ENCODE measurements at regions not wholly inside any gene's neighbourhood (a gene's known extent, or its start where the extent isn't known, plus 50 kb on each side); places are given as distances from the start of the nearest gene placed in this dataset.

DNA sequence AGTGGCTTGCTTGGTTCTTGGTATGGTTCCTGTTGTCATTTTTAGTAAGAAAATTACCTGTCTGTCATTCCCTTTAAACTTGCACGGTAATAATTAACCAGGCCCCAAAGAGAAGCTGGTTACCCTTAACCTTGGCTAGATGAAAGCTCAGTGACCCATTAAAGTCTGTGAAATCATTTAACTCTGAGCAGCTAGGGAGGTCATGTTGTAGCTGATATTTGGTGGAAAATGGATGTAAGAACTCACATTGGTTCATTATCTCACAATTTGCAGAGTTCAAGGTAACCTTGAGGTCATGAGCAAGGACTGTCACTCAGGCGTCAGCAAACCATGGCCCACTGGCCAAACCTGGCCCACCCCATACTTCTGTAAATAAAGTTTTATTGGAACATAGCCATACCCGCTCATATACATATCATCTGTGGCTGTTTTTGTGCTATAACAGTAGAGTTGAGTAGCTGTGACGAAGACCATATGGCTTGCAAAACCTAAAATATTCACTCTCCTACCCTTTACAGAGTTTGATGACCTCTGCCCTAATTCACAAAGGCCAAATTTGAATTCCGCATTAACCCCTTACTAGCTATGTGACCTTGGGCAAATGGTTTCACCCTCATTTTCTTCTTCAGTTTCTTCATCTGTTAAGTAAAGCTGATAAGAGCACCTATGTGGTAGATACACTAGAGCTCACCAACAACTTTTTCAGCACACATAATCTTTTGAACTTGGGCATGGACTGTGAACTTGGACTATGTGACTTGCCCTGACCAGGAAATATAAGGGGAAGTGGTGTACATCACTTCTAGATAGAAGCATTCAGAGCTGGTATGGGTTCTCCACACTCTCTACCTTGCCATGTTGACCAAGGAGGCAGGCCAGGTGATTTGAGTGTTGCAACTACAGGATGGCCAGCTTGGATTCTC lies 61.5 kb upstream of the CPEB4 start (continued):
- TF ChIP-seq, protein P1, sequence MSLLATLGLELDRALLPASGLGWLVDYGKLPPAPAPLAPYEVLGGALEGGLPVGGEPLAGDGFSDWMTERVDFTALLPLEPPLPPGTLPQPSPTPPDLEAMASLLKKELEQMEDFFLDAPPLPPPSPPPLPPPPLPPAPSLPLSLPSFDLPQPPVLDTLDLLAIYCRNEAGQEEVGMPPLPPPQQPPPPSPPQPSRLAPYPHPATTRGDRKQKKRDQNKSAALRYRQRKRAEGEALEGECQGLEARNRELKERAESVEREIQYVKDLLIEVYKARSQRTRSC (CRISPR knock-in tag; IDR thresholded peaks at IDR 0.05; ENCODE audit: low read depth) = no peak
- no peak for TF ChIP-seq CHD2 (IDR thresholded peaks at IDR 0.05; ENCODE audit: low read depth, low read length)
- TF ChIP-seq SSRP1 (CRISPR knock-in tag; IDR thresholded peaks at IDR 0.05) = no peak
- TF ChIP-seq, protein P2, sequence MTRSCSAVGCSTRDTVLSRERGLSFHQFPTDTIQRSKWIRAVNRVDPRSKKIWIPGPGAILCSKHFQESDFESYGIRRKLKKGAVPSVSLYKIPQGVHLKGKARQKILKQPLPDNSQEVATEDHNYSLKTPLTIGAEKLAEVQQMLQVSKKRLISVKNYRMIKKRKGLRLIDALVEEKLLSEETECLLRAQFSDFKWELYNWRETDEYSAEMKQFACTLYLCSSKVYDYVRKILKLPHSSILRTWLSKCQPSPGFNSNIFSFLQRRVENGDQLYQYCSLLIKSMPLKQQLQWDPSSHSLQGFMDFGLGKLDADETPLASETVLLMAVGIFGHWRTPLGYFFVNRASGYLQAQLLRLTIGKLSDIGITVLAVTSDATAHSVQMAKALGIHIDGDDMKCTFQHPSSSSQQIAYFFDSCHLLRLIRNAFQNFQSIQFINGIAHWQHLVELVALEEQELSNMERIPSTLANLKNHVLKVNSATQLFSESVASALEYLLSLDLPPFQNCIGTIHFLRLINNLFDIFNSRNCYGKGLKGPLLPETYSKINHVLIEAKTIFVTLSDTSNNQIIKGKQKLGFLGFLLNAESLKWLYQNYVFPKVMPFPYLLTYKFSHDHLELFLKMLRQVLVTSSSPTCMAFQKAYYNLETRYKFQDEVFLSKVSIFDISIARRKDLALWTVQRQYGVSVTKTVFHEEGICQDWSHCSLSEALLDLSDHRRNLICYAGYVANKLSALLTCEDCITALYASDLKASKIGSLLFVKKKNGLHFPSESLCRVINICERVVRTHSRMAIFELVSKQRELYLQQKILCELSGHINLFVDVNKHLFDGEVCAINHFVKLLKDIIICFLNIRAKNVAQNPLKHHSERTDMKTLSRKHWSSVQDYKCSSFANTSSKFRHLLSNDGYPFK (CRISPR knock-in tag; IDR thresholded peaks at IDR 0.05; ENCODE audit: borderline replicate concordance) = no peak
- TF ChIP-seq, protein P3, sequence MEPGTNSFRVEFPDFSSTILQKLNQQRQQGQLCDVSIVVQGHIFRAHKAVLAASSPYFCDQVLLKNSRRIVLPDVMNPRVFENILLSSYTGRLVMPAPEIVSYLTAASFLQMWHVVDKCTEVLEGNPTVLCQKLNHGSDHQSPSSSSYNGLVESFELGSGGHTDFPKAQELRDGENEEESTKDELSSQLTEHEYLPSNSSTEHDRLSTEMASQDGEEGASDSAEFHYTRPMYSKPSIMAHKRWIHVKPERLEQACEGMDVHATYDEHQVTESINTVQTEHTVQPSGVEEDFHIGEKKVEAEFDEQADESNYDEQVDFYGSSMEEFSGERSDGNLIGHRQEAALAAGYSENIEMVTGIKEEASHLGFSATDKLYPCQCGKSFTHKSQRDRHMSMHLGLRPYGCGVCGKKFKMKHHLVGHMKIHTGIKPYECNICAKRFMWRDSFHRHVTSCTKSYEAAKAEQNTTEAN (CRISPR knock-in tag; conservative IDR thresholded peaks at IDR 0.05) = no peak
- TF ChIP-seq ZBTB7A (CRISPR knock-in tag; IDR thresholded peaks at IDR 0.05) = no peak
- TF ChIP-seq TCF7 (IDR thresholded peaks at IDR 0.05; ENCODE audit: low read depth) = 0 out of 2 replicates have a peak, but pooled peaks have one; percentile 19
- TF ChIP-seq, protein P4, sequence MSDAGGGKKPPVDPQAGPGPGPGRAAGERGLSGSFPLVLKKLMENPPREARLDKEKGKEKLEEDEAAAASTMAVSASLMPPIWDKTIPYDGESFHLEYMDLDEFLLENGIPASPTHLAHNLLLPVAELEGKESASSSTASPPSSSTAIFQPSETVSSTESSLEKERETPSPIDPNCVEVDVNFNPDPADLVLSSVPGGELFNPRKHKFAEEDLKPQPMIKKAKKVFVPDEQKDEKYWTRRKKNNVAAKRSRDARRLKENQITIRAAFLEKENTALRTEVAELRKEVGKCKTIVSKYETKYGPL (CRISPR knock-in tag; IDR thresholded peaks at IDR 0.05) = no peak
- TF ChIP-seq GABPB1 (CRISPR knock-in tag; IDR thresholded peaks at IDR 0.05) = no peak
- TF ChIP-seq ELF3 (CRISPR knock-in tag; IDR thresholded peaks at IDR 0.05) = peak; percentile 65; the same call in 1 of the 2 replicates
- TF ChIP-seq, protein P5, sequence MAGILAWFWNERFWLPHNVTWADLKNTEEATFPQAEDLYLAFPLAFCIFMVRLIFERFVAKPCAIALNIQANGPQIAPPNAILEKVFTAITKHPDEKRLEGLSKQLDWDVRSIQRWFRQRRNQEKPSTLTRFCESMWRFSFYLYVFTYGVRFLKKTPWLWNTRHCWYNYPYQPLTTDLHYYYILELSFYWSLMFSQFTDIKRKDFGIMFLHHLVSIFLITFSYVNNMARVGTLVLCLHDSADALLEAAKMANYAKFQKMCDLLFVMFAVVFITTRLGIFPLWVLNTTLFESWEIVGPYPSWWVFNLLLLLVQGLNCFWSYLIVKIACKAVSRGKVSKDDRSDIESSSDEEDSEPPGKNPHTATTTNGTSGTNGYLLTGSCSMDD (CRISPR knock-in tag; IDR thresholded peaks at IDR 0.05) = no peak
- TF ChIP-seq FOXJ3 (CRISPR knock-in tag; IDR thresholded peaks at IDR 0.05; ENCODE audit: borderline replicate concordance) = no peak; the same call in 1 of the 2 replicates
- TF ChIP-seq, protein P6, sequence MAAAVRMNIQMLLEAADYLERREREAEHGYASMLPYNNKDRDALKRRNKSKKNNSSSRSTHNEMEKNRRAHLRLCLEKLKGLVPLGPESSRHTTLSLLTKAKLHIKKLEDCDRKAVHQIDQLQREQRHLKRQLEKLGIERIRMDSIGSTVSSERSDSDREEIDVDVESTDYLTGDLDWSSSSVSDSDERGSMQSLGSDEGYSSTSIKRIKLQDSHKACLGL (CRISPR knock-in tag; IDR thresholded peaks at IDR 0.05) = no peak
- TF ChIP-seq, protein P7, sequence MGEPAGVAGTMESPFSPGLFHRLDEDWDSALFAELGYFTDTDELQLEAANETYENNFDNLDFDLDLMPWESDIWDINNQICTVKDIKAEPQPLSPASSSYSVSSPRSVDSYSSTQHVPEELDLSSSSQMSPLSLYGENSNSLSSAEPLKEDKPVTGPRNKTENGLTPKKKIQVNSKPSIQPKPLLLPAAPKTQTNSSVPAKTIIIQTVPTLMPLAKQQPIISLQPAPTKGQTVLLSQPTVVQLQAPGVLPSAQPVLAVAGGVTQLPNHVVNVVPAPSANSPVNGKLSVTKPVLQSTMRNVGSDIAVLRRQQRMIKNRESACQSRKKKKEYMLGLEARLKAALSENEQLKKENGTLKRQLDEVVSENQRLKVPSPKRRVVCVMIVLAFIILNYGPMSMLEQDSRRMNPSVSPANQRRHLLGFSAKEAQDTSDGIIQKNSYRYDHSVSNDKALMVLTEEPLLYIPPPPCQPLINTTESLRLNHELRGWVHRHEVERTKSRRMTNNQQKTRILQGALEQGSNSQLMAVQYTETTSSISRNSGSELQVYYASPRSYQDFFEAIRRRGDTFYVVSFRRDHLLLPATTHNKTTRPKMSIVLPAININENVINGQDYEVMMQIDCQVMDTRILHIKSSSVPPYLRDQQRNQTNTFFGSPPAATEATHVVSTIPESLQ (CRISPR knock-in tag; conservative IDR thresholded peaks at IDR 0.05) = no peak
- TF ChIP-seq PCBP2 (optimal IDR thresholded peaks at IDR 0.05; ENCODE audit: low read depth, low read length, poor library complexity, severe bottlenecking) = no peak
- no peak; the same call in 1 of the 2 replicates for TF ChIP-seq ZNF124 (CRISPR knock-in tag; IDR thresholded peaks at IDR 0.05)
- no peak for TF ChIP-seq CEBPB (IDR thresholded peaks at IDR 0.05; ENCODE audit: borderline replicate concordance, low read depth, low read length)
- TF ChIP-seq, protein P8, sequence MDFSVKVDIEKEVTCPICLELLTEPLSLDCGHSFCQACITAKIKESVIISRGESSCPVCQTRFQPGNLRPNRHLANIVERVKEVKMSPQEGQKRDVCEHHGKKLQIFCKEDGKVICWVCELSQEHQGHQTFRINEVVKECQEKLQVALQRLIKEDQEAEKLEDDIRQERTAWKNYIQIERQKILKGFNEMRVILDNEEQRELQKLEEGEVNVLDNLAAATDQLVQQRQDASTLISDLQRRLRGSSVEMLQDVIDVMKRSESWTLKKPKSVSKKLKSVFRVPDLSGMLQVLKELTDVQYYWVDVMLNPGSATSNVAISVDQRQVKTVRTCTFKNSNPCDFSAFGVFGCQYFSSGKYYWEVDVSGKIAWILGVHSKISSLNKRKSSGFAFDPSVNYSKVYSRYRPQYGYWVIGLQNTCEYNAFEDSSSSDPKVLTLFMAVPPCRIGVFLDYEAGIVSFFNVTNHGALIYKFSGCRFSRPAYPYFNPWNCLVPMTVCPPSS (IDR thresholded peaks at IDR 0.05) = no peak

Data from HepG2 (cell line).